SK-N-SH treated with all-trans-retinoic acid at 6 μM for 48 hours (cell line): ENCODE measurements at regions not wholly inside any gene's neighbourhood (a gene's known extent, or its start where the extent isn't known, plus 50 kb on each side); places are given as distances from the start of the nearest gene placed in this dataset.
"Not testable (repeated sequence)": the region's sequence is repeated elsewhere in the genome, so short reads cannot be mapped to it uniquely, and the experiment has no call there.

Experiments
- ATAC-seq: fragments of 200-7000 bp; cut with Tn5 transposase; 3 replicates; pipeline ENCODE4 v1.9.1; 2020; ENCODE audit warnings: mild to moderate bottlenecking, moderate library complexity
- ARNTL ChIP-seq: fragments of 450-650 bp; formaldehyde crosslinking; IDR thresholded peaks from 2 replicates; pipeline ENCODE4 v1.5.0; 2020; ENCODE audit warnings: low read depth, mild to moderate bottlenecking, moderate library complexity, borderline replicate concordance
- BACH2 ChIP-seq: fragments of 250-450 bp; sonication (Bioruptor Pico); IDR thresholded peaks from 2 replicates; pipeline ENCODE4 v1.9.0; 2021; ENCODE audit warnings: mild to moderate bottlenecking, borderline replicate concordance
- CSDC2 ChIP-seq: fragments of 250-450 bp; sonication (Bioruptor Pico); IDR thresholded peaks from 2 replicates; pipeline ENCODE4 v1.5.0; 2020; ENCODE audit warnings: mild to moderate bottlenecking, moderate library complexity
- CSRNP3 ChIP-seq: fragments of 250-450 bp; sonication (Bioruptor Pico); IDR thresholded peaks from 2 replicates; pipeline ENCODE4 v1.5.1; 2021; ENCODE audit warnings: mild to moderate bottlenecking, moderate library complexity
- ESRRG ChIP-seq: fragments of 250-450 bp; sonication (Bioruptor Pico); IDR thresholded peaks from 2 replicates; pipeline ENCODE4 v1.6.1; 2021; ENCODE audit warnings: mild to moderate bottlenecking
- GLIS3 ChIP-seq: fragments of 250-450 bp; sonication (Bioruptor Pico); IDR thresholded peaks from 2 replicates; pipeline ENCODE4 v1.5.0; 2020; ENCODE audit warnings: mild to moderate bottlenecking, moderate library complexity
- ISL1 ChIP-seq: fragments of 250-450 bp; sonication (Bioruptor Pico); IDR thresholded peaks from 2 replicates; pipeline ENCODE4 v2.1.2; 2022; ENCODE audit warnings: mild to moderate bottlenecking, moderate library complexity
- OSR1 ChIP-seq: fragments of 250-450 bp; sonication (Bioruptor Pico); IDR thresholded peaks from 2 replicates; pipeline ENCODE4 v1.8.0; 2022; ENCODE audit warnings: moderate library complexity, mild to moderate bottlenecking, inconsistent platforms
- PATZ1 ChIP-seq: fragments of 250-450 bp; sonication (Bioruptor Pico); IDR thresholded peaks from 2 replicates; pipeline ENCODE4 v1.8.0; 2020; ENCODE audit warnings: mild to moderate bottlenecking, moderate library complexity, borderline replicate concordance
- POU6F1 ChIP-seq: fragments of 250-450 bp; sonication (Bioruptor Pico); IDR thresholded peaks from 2 replicates; pipeline ENCODE4 v1.8.0; 2021; ENCODE audit warnings: low read depth, mild to moderate bottlenecking, moderate library complexity, borderline replicate concordance
- PPARA ChIP-seq: fragments of 250-450 bp; sonication (Bioruptor Pico); IDR thresholded peaks from 2 replicates; pipeline ENCODE4 v1.5.0; 2020; ENCODE audit warnings: mild to moderate bottlenecking, borderline replicate concordance
- RARB ChIP-seq: fragments of 250-450 bp; sonication (Bioruptor Pico); IDR thresholded peaks from 2 replicates; pipeline ENCODE4 v1.8.0; 2021; ENCODE audit warnings: mild to moderate bottlenecking, moderate library complexity
- SNAI2 ChIP-seq: fragments of 250-450 bp; sonication (Bioruptor Pico); IDR thresholded peaks from 2 replicates; pipeline ENCODE4 v1.5.0; 2020; ENCODE audit warnings: mild to moderate bottlenecking, moderate library complexity
- TCF4 ChIP-seq: fragments of 250-450 bp; sonication (Bioruptor Pico); IDR thresholded peaks from 2 replicates; pipeline ENCODE4 v1.8.0; 2021; ENCODE audit warnings: mild to moderate bottlenecking, moderate library complexity, borderline replicate concordance
- TOX ChIP-seq: fragments of 250-450 bp; sonication (Bioruptor Pico); IDR thresholded peaks from 2 replicates; pipeline ENCODE4 v1.8.0; 2021; ENCODE audit warnings: mild to moderate bottlenecking, moderate library complexity, borderline replicate concordance
- ZC3H10 ChIP-seq: fragments of 250-450 bp; sonication (Bioruptor Pico); IDR thresholded peaks from 2 replicates; pipeline ENCODE4 v1.5.1; 2021; ENCODE audit warnings: mild to moderate bottlenecking, moderate library complexity
- ZFP3 ChIP-seq: fragments of 250-450 bp; sonication (Bioruptor Pico); IDR thresholded peaks from 2 replicates; pipeline ENCODE4 v1.5.0; 2020; ENCODE audit warnings: mild to moderate bottlenecking, moderate library complexity
- ZFP30 ChIP-seq: fragments of 450-650 bp; formaldehyde crosslinking; IDR thresholded peaks from 2 replicates; pipeline ENCODE4 v1.5.0; 2022; ENCODE audit warnings: mild to moderate bottlenecking, moderate library complexity
- ZNF565 ChIP-seq: fragments of 450-650 bp; formaldehyde crosslinking; conservative IDR thresholded peaks from 2 replicates; pipeline ENCODE4 v1.5.0; 2020; ENCODE audit warnings: low read depth, mild to moderate bottlenecking, moderate library complexity
- ZNF70 ChIP-seq: fragments of 450-650 bp; formaldehyde crosslinking; IDR thresholded peaks from 2 replicates; pipeline ENCODE4 v1.5.0; 2020; ENCODE audit warnings: mild to moderate bottlenecking, moderate library complexity
- TF ChIP-seq, protein P1 (sequence below): fragments of 250-450 bp; sonication (Bioruptor Pico); IDR thresholded peaks from 2 replicates; pipeline ENCODE4 v1.5.1; 2020; ENCODE audit warnings: low read depth, mild to moderate bottlenecking, moderate library complexity

GRCh38 chr13:23105051-23105450, 75.7 kb upstream of the SGCG start:
- TF ChIP-seq OSR1 (CRISPR knock-in tag) (no peak), CSDC2 (CRISPR knock-in tag) (no peak), ZFP3 (CRISPR knock-in tag) (no peak), ESRRG (CRISPR knock-in tag) (no peak), RARB (CRISPR knock-in tag) (no peak)

DNA sequence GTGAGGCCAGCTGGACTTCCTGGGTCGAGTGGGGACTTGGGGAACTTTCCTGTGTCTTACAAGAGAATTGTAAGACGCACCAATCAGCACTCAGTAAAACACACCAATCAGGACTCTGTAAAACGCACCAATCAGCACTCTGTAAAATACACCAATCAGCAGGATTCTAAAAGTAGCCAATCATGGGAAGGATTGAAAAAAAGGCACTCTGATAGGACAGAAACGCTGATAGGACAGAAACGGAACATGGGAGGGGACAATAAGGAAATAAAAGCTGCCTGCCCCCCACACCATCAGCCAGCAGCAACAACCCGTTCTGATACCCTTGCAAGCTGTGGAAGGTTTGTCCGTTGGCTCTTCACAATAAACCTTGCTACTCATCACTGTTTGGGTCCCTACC, 73.1 kb upstream of the SGCG start:
- no peak for ATAC-seq
- TF ChIP-seq ZFP3 (CRISPR knock-in tag) = no peak
- no peak for TF ChIP-seq SNAI2 (CRISPR knock-in tag)
- TF ChIP-seq TOX (CRISPR knock-in tag) = no peak
- TF ChIP-seq PPARA = no peak
- TF ChIP-seq ARNTL (CRISPR knock-in tag) = no peak
- no peak for TF ChIP-seq ZC3H10 (CRISPR knock-in tag)

More at GRCh38 chr13:23105051-23105450, 75.7 kb upstream of the SGCG start:
- no peak for ATAC-seq

DNA sequence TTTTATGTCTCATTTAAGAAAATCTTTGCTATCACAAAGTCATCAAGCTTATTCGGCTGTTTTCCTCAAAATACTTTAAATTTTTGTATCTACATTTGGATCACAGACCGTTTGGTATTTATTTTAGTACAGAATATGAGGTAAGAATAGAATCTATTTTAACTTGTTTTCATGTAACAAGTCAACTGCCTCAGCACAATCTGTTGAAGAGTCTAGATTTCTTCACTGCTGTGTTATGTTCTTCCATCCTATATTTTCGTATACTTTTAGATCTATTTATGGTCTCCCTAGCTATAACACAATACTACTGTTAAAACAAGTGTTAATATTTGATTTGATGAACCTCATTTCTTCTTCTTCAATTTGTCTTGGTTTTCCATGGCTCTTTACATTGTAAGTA, 61.6 kb upstream of the SGCG start:
- ATAC-seq = no peak
- TF ChIP-seq ISL1 (CRISPR knock-in tag) (no peak), POU6F1 (CRISPR knock-in tag) (no peak), CSRNP3 (CRISPR knock-in tag) (no peak), PPARA (no peak), PATZ1 (CRISPR knock-in tag) (no peak), TOX (CRISPR knock-in tag) (no peak), ZNF70 (no peak), GLIS3 (CRISPR knock-in tag) (no peak), ZNF565 (CRISPR knock-in tag) (no peak), ARNTL (CRISPR knock-in tag) (no peak), BACH2 (CRISPR knock-in tag) (no peak), ESRRG (CRISPR knock-in tag) (no peak), SNAI2 (CRISPR knock-in tag) (no peak), ZFP3 (CRISPR knock-in tag) (no peak)
- TF ChIP-seq, protein P1, sequence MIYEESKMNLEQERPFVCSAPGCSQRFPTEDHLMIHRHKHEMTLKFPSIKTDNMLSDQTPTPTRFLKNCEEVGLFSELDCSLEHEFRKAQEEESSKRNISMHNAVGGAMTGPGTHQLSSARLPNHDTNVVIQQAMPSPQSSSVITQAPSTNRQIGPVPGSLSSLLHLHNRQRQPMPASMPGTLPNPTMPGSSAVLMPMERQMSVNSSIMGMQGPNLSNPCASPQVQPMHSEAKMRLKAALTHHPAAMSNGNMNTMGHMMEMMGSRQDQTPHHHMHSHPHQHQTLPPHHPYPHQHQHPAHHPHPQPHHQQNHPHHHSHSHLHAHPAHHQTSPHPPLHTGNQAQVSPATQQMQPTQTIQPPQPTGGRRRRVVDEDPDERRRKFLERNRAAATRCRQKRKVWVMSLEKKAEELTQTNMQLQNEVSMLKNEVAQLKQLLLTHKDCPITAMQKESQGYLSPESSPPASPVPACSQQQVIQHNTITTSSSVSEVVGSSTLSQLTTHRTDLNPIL = no peak
- TF ChIP-seq, all 23 proteins: peak for 0

GRCh38 chr13:23127540-23127939, 53.2 kb upstream of the SGCG start:
- not testable (repeated sequence) for ATAC-seq

DNA sequence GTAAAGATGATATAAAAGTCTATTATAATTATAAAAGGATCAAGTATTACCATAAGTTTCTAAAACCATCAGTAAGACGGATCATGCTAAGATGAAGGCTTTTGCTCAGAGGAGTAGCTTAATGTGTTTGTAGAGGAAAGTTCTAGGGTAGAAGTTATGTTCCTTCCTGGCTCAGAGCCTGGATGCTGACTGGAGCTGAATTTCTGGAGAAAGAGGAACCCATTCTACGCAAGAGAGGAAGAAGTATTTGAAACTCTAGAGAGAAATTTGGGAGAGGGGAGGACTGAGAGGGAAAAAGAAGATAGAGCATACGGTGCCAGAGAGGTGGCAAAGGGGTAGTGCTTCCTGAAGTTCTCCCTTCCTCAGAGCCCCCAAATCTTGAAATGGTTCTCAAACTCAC, 51.4 kb upstream of the SGCG start:
- TF ChIP-seq TOX (CRISPR knock-in tag) (no peak), TCF4 (CRISPR knock-in tag) (no peak), ZFP30 (no peak), ZC3H10 (CRISPR knock-in tag) (no peak), BACH2 (CRISPR knock-in tag) (no peak)
- TF ChIP-seq, protein P1 = no peak
- ATAC-seq = no peak
